Fibroblast of lung (primary cell): ENCODE measurements at regions not wholly inside any gene's neighbourhood (a gene's known extent, or its start where the extent isn't known, plus 50 kb on each side); places are given as distances from the start of the nearest gene placed in this dataset.
"Not testable (repeated sequence)": the region's sequence is repeated elsewhere in the genome, so short reads cannot be mapped to it uniquely, and the experiment has no call there.

Experiments
- DNase-seq, 2 donors: peaks; one replicate each; pipeline versions ENCODE4 v3.0.0 to v3.0.0-alpha.2; 2010; ENCODE audit warnings: low read depth in 2 of 2
- H2AFZ ChIP-seq: 2 replicates; pipeline ENCODE4 v1.5.1; 2012; ENCODE audit warnings: low read length, control low read depth, inconsistent platforms
- H3K27ac ChIP-seq: 2 replicates; pipeline ENCODE4 v1.5.1; 2011; ENCODE audit warnings: low read length, control low read depth; ENCODE audit not compliant: insufficient read depth
- H3K27me3 ChIP-seq: 2 replicates; pipeline ENCODE4 v1.5.1; 2011; ENCODE audit warnings: mild to moderate bottlenecking, low read length; ENCODE audit not compliant: control insufficient read depth, insufficient read depth
- H3K36me3 ChIP-seq: 2 replicates; pipeline ENCODE4 v1.5.1; 2011; ENCODE audit warnings: low read length; ENCODE audit not compliant: control insufficient read depth, insufficient read depth
- H3K4me1 ChIP-seq: 2 replicates; pipeline ENCODE4 v1.5.1; 2011; ENCODE audit warnings: low read length; ENCODE audit not compliant: control insufficient read depth, insufficient read depth; ENCODE audit errors: extremely low read depth
- H3K4me2 ChIP-seq: 2 replicates; pipeline ENCODE4 v1.5.1; 2011; ENCODE audit warnings: low read length, control low read depth; ENCODE audit not compliant: insufficient read depth; ENCODE audit errors: extremely low read depth
- H3K4me3 ChIP-seq, 4 experiments: fragments of 200-600 bp in 1 of 4; sonication (generic) in 1 of 4; replicated peaks in 1 of 4; 2 replicates each; pipeline ENCODE4 v1.5.1; 2011 to 2016; ENCODE audit warnings: low read length in 4 of 4, low read depth in 3 of 4, mild to moderate bottlenecking in 3 of 4, control low read depth in 2 of 4, inconsistent platforms in 1 of 4, mixed read lengths in 1 of 4; ENCODE audit not compliant: insufficient read depth in 1 of 4; ENCODE audit errors: control extremely low read depth in 1 of 4
- H3K79me2 ChIP-seq: 2 replicates; pipeline ENCODE4 v1.5.1; 2012; ENCODE audit warnings: mild to moderate bottlenecking, low read length, inconsistent platforms; ENCODE audit not compliant: control insufficient read depth, insufficient read depth
- H3K9ac ChIP-seq: 2 replicates; pipeline ENCODE4 v1.5.1; 2011; ENCODE audit warnings: mild to moderate bottlenecking, low read length, control low read depth; ENCODE audit not compliant: insufficient read depth
- H3K9me3 ChIP-seq: 2 replicates; pipeline ENCODE4 v1.5.1; 2012; ENCODE audit warnings: low read depth, low read length; ENCODE audit not compliant: control insufficient read depth, insufficient read depth
- H4K20me1 ChIP-seq: 2 replicates; pipeline ENCODE4 v1.5.1; 2011; ENCODE audit warnings: low read length; ENCODE audit not compliant: control insufficient read depth, insufficient read depth; ENCODE audit errors: extremely low read depth
- EZH2 ChIP-seq: IDR thresholded peaks from 2 replicates; pipeline ENCODE4 v1.5.1; 2012; ENCODE audit warnings: low read length, control low read depth, mild to moderate bottlenecking; ENCODE audit errors: missing control alignments
- TF ChIP-seq, protein P1 (sequence below), 2 donors: IDR thresholded peaks in 1 of 2; conservative IDR thresholded peaks in 1 of 2; 1 replicate in 1 of 2; 2 replicates in 1 of 2; pipeline ENCODE4 v1.5.1; 2011 to 2012; ENCODE audit warnings: low read length in 2 of 2, control low read depth in 1 of 2, inconsistent platforms in 1 of 2, low read depth in 1 of 2, mild to moderate bottlenecking in 1 of 2

DNA sequence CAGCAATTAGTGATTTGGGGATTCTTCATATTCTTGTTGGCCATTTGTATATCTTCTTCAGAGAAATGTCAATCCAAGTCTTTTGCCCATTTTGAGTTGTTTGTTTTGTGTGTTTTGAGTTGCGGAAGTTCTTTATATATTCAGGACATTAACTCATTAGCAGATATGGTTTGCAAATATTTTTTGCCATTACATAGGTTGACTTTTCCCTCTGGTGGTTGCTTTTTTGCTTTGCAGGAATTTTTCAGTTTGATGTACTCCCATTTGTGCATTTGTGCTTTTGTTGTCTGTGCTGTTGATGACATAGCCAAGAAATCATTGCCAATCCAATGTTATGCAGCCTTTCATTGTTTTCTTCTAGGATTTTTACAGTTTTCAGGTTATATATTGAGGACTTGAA lies 63.6 kb upstream of the DNAJC1 start:
- Histone ChIP-seq H2AFZ (no peak overlapping the region), H3K9me3 (no peaks in the 10 kb centered on the region), H3K36me3 (no peaks in the 10 kb centered on the region), H4K20me1 (no peaks in the 10 kb centered on the region), H3K4me2 (no peak overlapping the region), H3K79me2 (no peaks in the 10 kb centered on the region), H3K27me3 (no peaks in the 10 kb centered on the region), H3K4me1 (no peaks in the 10 kb centered on the region), H3K4me3 (no peak overlapping the region), H3K9ac (no peak overlapping the region), H3K27ac (no peak overlapping the region)
- DNase-seq: no peak
- no peak for TF ChIP-seq EZH2
- TF ChIP-seq, protein P1, sequence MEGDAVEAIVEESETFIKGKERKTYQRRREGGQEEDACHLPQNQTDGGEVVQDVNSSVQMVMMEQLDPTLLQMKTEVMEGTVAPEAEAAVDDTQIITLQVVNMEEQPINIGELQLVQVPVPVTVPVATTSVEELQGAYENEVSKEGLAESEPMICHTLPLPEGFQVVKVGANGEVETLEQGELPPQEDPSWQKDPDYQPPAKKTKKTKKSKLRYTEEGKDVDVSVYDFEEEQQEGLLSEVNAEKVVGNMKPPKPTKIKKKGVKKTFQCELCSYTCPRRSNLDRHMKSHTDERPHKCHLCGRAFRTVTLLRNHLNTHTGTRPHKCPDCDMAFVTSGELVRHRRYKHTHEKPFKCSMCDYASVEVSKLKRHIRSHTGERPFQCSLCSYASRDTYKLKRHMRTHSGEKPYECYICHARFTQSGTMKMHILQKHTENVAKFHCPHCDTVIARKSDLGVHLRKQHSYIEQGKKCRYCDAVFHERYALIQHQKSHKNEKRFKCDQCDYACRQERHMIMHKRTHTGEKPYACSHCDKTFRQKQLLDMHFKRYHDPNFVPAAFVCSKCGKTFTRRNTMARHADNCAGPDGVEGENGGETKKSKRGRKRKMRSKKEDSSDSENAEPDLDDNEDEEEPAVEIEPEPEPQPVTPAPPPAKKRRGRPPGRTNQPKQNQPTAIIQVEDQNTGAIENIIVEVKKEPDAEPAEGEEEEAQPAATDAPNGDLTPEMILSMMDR (conservative IDR thresholded peaks at IDR 0.05 in 1 of 2, IDR thresholded peaks at IDR 0.05 in 1 of 2; ENCODE audit: low read depth in 1 of 2, low read length in 2 of 2): no peak

DNA sequence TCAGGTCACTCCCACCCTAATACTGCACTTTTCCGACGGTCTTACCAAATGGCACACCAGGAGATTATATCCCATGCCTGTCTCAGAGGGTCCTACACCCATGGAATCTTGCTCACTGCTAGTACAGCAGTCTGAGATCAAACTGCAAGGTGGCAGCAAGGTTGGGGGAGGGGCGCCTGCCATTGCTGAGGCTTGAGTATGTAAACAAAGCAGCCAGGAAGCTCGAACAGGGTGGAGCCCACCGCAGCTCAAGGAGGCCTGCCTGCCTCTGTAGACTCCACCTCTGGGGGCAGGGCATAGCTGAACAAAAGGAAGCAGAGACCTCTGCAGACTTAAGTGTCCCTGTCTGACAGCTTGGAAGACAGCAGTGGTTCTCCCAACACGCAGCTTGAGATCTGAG lies 57.5 kb upstream of the DNAJC1 start:
- not testable (repeated sequence) for H3K79me2 ChIP-seq, H3K9ac ChIP-seq, DNase-seq, H3K27ac ChIP-seq, H3K4me3 ChIP-seq, H3K27me3 ChIP-seq, H4K20me1 ChIP-seq, H3K4me2 ChIP-seq, H3K9me3 ChIP-seq, H3K4me1 ChIP-seq, H3K36me3 ChIP-seq, H2AFZ ChIP-seq

DNA sequence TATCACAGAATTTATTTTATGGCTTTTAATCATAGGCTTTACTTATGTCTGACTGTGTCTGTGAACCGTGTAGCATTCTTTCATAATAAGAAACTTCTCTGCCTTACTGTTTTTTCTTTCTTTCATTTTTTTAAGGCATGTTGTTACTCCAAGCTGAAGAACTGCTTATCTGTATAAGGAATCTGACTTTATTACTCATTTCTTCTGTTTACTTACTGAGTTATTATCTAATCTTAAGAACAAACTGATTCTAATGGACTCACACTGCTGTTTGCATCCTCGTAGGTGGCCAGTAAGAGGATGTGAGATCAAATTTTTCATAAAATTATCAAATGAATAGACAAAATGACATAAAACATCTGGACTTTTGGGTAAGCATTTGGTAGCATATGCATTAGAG lies 54.7 kb upstream of the DNAJC1 start:
- TF ChIP-seq, protein P1 (conservative IDR thresholded peaks at IDR 0.05 in 1 of 2, IDR thresholded peaks at IDR 0.05 in 1 of 2; ENCODE audit: low read depth in 1 of 2, low read length in 2 of 2): no peak
- TF ChIP-seq EZH2: no peak
- Histone ChIP-seq H3K9ac (no peak overlapping the region), H3K4me2 (no peak overlapping the region), H3K4me3 (no peak overlapping the region), H3K36me3 (no peaks in the 10 kb centered on the region), H2AFZ (no peak overlapping the region), H3K27me3 (no peaks in the 10 kb centered on the region), H4K20me1 (no peaks in the 10 kb centered on the region), H3K9me3 (no peaks in the 10 kb centered on the region), H3K4me1 (no peaks in the 10 kb centered on the region), H3K27ac (no peak overlapping the region), H3K79me2 (no peaks in the 10 kb centered on the region)
- peak in 1 of 2 donors; percentile 58 for DNase-seq
